ENCODE measurements at regions not wholly inside any gene's neighbourhood (a gene's known extent, or its start where the extent isn't known, plus 50 kb on each side); places are given as distances from the start of the nearest gene placed in this dataset.

- TF ChIP-seq, protein P1, sequence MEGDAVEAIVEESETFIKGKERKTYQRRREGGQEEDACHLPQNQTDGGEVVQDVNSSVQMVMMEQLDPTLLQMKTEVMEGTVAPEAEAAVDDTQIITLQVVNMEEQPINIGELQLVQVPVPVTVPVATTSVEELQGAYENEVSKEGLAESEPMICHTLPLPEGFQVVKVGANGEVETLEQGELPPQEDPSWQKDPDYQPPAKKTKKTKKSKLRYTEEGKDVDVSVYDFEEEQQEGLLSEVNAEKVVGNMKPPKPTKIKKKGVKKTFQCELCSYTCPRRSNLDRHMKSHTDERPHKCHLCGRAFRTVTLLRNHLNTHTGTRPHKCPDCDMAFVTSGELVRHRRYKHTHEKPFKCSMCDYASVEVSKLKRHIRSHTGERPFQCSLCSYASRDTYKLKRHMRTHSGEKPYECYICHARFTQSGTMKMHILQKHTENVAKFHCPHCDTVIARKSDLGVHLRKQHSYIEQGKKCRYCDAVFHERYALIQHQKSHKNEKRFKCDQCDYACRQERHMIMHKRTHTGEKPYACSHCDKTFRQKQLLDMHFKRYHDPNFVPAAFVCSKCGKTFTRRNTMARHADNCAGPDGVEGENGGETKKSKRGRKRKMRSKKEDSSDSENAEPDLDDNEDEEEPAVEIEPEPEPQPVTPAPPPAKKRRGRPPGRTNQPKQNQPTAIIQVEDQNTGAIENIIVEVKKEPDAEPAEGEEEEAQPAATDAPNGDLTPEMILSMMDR (IDR thresholded peaks at IDR 0.05; ENCODE audit: low read depth, low read length): no peak
- DNase-seq (ENCODE audit: extremely low read depth, low read depth): no peak
Measured at GRCh38 chr11:134652586-134653255, 240.7 kb upstream of the B3GAT1 start.

GRCh38 chr11:134647066-134647743 is 235.2 kb upstream of the B3GAT1 start:
- TF ChIP-seq, protein P1 (IDR thresholded peaks at IDR 0.05; ENCODE audit: low read depth, low read length): no peak
- DNase-seq (ENCODE audit: extremely low read depth, low read depth): no peak

- no peak for DNase-seq (ENCODE audit: extremely low read depth, low read depth)
- TF ChIP-seq, protein P1 (IDR thresholded peaks at IDR 0.05; ENCODE audit: low read depth, low read length): no peak
Measured at GRCh38 chr11:134646561-134646960, 234.5 kb upstream of the B3GAT1 start.

DNA sequence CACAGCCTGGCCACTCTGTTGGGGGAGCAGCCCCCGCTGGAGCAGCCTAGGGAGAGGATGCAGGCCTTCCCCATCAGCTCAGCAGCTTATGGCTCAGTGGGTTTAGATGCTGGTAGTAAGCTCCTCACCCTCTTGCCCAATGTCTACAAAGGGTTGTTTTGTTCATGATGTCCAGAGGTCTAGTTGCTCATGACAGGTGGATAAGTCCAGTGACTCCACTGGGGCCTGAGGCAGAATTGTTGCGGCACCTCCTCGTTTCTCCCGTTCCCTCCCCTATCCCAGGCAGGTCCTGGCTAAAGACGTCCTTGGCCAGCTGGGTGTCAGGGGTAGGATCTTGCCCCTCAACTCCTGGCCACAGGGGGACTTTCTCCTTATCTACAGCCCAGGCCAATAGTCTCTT is 233.5 kb upstream of the B3GAT1 start:
- DNase-seq (ENCODE audit: extremely low read depth, low read depth): no peak
- TF ChIP-seq, protein P1 (IDR thresholded peaks at IDR 0.05; ENCODE audit: low read depth, low read length): no peak

- TF ChIP-seq, protein P1 (IDR thresholded peaks at IDR 0.05; ENCODE audit: low read depth, low read length): no peak
- no peak for DNase-seq (ENCODE audit: extremely low read depth, low read depth)
Measured at GRCh38 chr11:134644476-134645456, 232.7 kb upstream of the B3GAT1 start.

- TF ChIP-seq, protein P1 (IDR thresholded peaks at IDR 0.05; ENCODE audit: low read depth, low read length): no peak
- no peak for DNase-seq (ENCODE audit: extremely low read depth, low read depth)
Measured at GRCh38 chr11:134643115-134644012, 231.3 kb upstream of the B3GAT1 start.
